OCI-LY3 (cell line): ENCODE measurements at regions not wholly inside any gene's neighbourhood (a gene's known extent, or its start where the extent isn't known, plus 50 kb on each side); places are given as distances from the start of the nearest gene placed in this dataset.

ENCODE experiments used
- EZH2phosphoT487 ChIP-seq: fragments of 200-600 bp; shearing (Covaris generic); IDR thresholded peaks from 2 replicates; pipeline ENCODE4 v1.6.1; 2018; ENCODE audit warnings: antibody characterized with exemption, mixed run types, low read depth
- TF ChIP-seq, protein P1 (sequence below): fragments of 200-600, 300-600 bp; sonication (generic); IDR thresholded peaks from 2 replicates; pipeline ENCODE4 v1.5.1; 2014; ENCODE audit warnings: antibody characterized with exemption, low read length, low read depth

DNA sequence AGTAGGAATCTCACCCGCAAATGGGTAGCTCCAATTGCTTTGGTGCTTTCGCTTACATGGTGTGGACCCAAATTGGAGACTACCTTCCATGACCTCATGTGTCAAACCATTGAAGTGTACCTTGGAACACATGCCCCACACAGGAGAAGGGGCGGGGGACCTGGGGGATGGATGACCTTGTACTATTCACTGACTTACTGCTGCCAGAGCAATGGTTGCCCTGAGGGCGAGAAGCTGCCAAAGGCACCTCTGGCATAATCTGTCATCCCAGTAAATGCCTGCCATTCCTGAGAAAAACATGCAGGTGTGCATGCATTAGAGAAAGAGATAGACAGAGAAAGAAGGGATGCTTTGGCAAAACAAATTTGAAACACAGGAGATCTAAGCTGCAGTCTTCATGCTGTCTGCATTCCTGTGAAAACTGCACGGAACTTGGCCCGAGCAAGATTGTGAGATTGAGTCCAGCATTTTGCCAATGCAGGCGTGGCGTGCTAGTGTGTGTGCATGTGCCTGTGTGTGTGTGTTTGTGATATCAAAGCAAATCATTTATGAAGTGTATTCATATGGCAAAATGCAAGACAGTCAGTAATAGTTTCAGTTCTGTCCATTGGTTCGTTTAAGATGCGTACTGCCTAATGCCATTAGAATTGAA is 219.5 kb upstream of the MDFIC2 start:
- TF ChIP-seq, protein P1, sequence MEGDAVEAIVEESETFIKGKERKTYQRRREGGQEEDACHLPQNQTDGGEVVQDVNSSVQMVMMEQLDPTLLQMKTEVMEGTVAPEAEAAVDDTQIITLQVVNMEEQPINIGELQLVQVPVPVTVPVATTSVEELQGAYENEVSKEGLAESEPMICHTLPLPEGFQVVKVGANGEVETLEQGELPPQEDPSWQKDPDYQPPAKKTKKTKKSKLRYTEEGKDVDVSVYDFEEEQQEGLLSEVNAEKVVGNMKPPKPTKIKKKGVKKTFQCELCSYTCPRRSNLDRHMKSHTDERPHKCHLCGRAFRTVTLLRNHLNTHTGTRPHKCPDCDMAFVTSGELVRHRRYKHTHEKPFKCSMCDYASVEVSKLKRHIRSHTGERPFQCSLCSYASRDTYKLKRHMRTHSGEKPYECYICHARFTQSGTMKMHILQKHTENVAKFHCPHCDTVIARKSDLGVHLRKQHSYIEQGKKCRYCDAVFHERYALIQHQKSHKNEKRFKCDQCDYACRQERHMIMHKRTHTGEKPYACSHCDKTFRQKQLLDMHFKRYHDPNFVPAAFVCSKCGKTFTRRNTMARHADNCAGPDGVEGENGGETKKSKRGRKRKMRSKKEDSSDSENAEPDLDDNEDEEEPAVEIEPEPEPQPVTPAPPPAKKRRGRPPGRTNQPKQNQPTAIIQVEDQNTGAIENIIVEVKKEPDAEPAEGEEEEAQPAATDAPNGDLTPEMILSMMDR, result no peak
- no peak for TF ChIP-seq EZH2phosphoT487
